Keratinocyte (primary cell): ENCODE measurements at regions not wholly inside any gene's neighbourhood (a gene's known extent, or its start where the extent isn't known, plus 50 kb on each side); places are given as distances from the start of the nearest gene placed in this dataset.
"Not testable (repeated sequence)": the region's sequence is repeated elsewhere in the genome, so short reads cannot be mapped to it uniquely, and the experiment has no call there.

ENCODE experiments used
- EZH2 ChIP-seq: IDR thresholded peaks from one replicate; pipeline ENCODE4 v1.6.1; 2012; ENCODE audit warnings: inconsistent platforms, mild to moderate bottlenecking, low read length, moderate library complexity
- TF ChIP-seq, protein P1 (sequence below), 3 experiments: IDR thresholded peaks in 1 of 3; conservative IDR thresholded peaks in 1 of 3; optimal IDR thresholded peaks in 1 of 3; 2 replicates in 2 of 3; 3 replicates in 1 of 3; pipeline versions ENCODE3 to v1.5.1; 2011; ENCODE audit warnings: low read length in 3 of 3, mild to moderate bottlenecking in 3 of 3, moderate library complexity in 2 of 3, control low read depth in 1 of 3, inconsistent platforms in 1 of 3; ENCODE audit not compliant: insufficient read depth in 2 of 3; ENCODE audit errors: extremely low read depth in 1 of 3

- TF ChIP-seq, protein P1, sequence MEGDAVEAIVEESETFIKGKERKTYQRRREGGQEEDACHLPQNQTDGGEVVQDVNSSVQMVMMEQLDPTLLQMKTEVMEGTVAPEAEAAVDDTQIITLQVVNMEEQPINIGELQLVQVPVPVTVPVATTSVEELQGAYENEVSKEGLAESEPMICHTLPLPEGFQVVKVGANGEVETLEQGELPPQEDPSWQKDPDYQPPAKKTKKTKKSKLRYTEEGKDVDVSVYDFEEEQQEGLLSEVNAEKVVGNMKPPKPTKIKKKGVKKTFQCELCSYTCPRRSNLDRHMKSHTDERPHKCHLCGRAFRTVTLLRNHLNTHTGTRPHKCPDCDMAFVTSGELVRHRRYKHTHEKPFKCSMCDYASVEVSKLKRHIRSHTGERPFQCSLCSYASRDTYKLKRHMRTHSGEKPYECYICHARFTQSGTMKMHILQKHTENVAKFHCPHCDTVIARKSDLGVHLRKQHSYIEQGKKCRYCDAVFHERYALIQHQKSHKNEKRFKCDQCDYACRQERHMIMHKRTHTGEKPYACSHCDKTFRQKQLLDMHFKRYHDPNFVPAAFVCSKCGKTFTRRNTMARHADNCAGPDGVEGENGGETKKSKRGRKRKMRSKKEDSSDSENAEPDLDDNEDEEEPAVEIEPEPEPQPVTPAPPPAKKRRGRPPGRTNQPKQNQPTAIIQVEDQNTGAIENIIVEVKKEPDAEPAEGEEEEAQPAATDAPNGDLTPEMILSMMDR (optimal IDR thresholded peaks at IDR 0.05 in 1 of 3, IDR thresholded peaks at IDR 0.05 in 1 of 3, conservative IDR thresholded peaks at IDR 0.05 in 1 of 3; ENCODE audit: extremely low read depth in 1 of 3, insufficient read depth in 2 of 3, low read length in 3 of 3), result not testable (repeated sequence)
- TF ChIP-seq EZH2, result not testable (repeated sequence)
Observed at GRCh38 chr1:78753679-78754078, 104.0 kb downstream of the IFI44 start.
